ENCODE measurements at regions not wholly inside any gene's neighbourhood (a gene's known extent, or its start where the extent isn't known, plus 50 kb on each side); places are given as distances from the start of the nearest gene placed in this dataset.
"Not testable (repeated sequence)": the region's sequence is repeated elsewhere in the genome, so short reads cannot be mapped to it uniquely, and the experiment has no call there.

DNA sequence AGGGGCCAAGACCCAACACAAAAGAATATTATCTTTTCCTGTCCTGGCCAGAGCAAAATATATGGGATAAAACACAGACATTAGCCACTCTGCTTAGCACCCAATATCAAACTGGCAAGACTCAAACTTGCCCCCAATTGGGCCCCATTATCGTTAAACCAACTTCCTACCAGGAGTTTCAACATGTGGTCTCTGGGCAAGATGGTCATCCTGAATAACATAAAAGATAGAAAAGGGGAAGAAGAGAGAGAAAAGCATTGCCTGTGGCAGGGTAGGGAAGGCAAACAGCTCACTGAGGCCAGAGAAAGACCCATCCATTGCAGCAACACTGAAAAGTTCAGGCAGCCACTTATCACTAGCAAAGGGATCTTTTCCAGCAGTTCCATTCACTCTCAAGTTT is 502.1 kb downstream of the KIF2B start:
- no peaks in the 10 kb centered on the region for H3K36me3 Mint-ChIP-seq

DNA sequence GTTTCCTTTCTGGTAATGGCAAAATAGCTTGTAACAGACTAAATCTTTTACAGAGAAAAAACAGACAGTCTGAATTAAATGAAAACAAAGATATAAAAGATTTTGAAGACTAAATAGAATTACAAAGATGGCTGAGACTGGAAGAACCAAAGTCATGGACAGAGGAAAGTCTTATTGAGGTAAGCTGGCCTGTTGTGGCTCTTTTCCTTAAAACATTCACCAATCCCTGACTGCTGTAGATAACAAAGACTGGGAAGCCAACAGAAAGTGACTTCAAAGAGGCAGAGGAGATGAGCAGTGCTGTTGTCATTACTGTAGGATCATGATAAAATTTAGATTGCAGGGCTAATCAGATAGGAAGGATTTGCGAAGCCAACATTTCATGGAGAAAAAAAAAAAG is 517.0 kb downstream of the KIF2B start:
- Mint-ChIP-seq H3K4me1 (no peaks in the 10 kb centered on the region), H3K9me3 (peaks cover 12% of the 10 kb centered on the region), H3K27me3 (no peaks in the 10 kb centered on the region), H3K4me3 (no peak overlapping the region), H3K36me3 (no peaks in the 10 kb centered on the region), H3K27ac (no peak overlapping the region)

More for the DNA sequence above, 502.1 kb downstream of the KIF2B start:
- no peak overlapping the region for H3K27ac Mint-ChIP-seq
- no peaks in the 10 kb centered on the region for H3K4me1 Mint-ChIP-seq
- no peaks in the 10 kb centered on the region for H3K27me3 Mint-ChIP-seq
- no peak overlapping the region for H3K4me3 Mint-ChIP-seq
- peaks cover 6% of the 10 kb centered on the region for H3K9me3 Mint-ChIP-seq

DNA sequence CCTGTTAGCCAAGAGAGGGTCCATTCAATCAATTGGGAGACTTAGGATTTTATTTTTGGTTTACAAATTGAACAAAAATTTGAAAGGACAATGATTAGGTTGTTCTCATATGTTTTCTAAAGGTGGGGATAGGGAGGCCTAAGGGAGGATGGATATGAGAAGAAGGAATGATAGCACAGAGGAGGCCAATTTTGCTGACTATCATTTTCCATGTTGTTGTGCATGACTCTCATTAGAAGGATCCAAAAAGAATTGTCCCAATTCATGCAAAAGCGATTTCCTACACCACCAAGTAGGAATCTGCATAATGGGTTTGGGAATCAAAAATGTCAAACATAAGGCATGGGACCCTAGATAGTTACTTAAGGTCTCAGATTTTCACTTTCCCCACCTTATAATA is 524.8 kb downstream of the KIF2B start:
- Mint-ChIP-seq H3K27ac (no peak overlapping the region), H3K4me3 (no peak overlapping the region), H3K36me3 (no peaks in the 10 kb centered on the region), H3K4me1 (no peaks in the 10 kb centered on the region), H3K9me3 (peaks cover 6% of the 10 kb centered on the region), H3K27me3 (no peaks in the 10 kb centered on the region)

DNA sequence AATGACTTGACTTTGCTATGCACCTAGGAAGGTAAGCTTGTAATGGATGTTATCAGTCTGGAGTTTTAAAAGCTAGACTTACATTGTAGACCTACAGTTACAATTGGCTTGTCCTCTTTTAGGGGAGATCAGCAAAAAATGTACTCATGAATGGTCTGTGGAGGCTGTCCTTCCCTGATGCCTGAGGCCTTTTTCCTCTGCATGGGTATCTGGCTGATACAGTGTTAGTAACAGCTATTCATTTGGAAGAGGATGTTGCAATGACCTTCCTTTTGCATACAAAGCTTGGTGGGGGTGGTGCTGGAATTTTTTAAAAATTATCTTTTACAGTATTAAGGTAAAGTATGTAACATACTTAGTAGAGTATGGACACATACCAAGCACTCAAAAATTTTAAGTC is 525.5 kb downstream of the KIF2B start:
- no peaks in the 10 kb centered on the region for H3K36me3 Mint-ChIP-seq
- no peak overlapping the region for H3K4me3 Mint-ChIP-seq
- no peak overlapping the region for H3K27ac Mint-ChIP-seq
- H3K9me3 Mint-ChIP-seq = peaks cover 6% of the 10 kb centered on the region
- no peaks in the 10 kb centered on the region for H3K4me1 Mint-ChIP-seq
- no peaks in the 10 kb centered on the region for H3K27me3 Mint-ChIP-seq

DNA sequence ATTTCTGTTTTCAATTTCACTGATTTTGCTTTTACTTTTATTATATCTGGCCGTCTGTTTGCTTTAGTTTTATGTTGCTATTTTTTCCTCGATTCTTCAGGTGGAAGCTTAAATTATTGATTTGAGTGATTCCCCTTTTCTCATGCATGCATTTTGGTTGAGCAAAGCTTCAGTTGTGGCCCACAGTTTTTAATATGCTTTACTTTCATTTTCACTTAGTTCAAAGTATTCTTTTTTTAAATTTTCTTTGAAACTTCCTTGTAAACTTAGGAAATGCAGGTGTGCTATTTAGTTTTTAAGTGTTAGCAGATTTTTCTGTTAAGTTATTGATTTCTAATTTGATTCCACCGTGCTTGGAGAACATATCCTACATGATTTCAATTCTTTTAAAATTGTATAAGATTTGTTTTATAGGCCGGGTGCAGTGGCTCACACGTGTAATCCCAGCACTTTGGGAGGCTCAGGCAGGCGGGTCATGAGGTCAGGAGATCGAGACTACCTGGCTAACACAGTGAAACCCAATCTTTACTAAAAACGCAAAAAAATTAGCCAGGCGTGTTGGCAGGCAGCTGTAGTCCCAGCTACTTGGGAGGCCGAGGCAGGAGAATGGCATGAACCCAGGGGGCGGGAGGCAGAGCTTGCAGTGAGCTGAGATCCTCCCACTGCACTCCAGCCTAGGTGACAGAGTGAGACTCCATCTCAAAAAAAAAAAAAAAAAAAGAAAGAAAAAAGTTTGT is 531.2 kb downstream of the KIF2B start:
- no peaks in the 10 kb centered on the region for H3K36me3 Mint-ChIP-seq
- no peaks in the 10 kb centered on the region for H3K4me1 Mint-ChIP-seq
- no peaks in the 10 kb centered on the region for H3K27me3 Mint-ChIP-seq
- H3K9me3 Mint-ChIP-seq = peaks cover 20% of the 10 kb centered on the region
- no peak overlapping the region for H3K27ac Mint-ChIP-seq
- H3K4me3 Mint-ChIP-seq = no peak overlapping the region

DNA sequence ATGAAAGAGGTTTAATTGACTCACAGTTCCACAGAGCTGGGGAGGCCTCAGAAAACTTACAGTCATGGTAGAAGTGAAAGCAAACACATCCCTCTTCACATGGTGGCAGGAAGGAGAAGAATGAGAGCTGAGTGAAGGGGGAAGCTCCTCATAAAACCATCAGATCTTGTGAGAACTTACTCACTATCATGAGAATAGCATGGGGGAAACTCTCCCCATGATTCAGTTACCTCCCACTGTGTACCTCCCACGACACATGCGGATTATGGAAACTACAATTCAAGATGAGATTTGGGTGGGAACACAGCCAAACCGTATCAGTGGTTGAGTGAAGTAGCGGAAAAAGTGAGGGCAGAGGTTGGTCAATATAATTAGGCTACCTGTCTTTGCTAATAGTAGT is 538.3 kb downstream of the KIF2B start:
- H3K4me3 Mint-ChIP-seq, H3K36me3 Mint-ChIP-seq, H3K27ac Mint-ChIP-seq, H3K4me1 Mint-ChIP-seq, H3K27me3 Mint-ChIP-seq: not testable (repeated sequence)
- peaks cover 23% of the 10 kb centered on the region for H3K9me3 Mint-ChIP-seq

DNA sequence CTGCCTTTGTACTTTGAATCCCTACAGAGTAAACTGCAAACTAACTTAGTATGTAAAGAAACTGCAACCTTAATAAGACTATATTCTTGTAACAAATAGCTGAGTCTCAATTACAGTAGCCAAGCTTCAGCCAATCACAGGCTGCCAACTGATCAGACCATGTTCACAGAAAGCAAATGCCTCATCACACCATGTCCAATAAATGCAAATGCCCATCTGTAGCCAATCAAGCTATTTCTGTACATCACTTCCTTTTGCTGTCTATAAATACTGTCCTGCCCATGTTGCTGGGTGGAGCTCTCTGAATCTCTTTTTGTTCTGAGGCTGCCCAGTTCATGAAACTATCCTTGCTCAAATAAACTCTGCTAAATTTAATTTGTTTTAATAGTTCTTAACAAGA is 531.7 kb upstream of the TOM1L1 start:
- H3K27ac Mint-ChIP-seq = no peak overlapping the region
- H3K9me3 Mint-ChIP-seq = no peaks in the 10 kb centered on the region
- no peak overlapping the region for H3K4me3 Mint-ChIP-seq
- no peaks in the 10 kb centered on the region for H3K4me1 Mint-ChIP-seq
- no peaks in the 10 kb centered on the region for H3K36me3 Mint-ChIP-seq
- H3K27me3 Mint-ChIP-seq = no peaks in the 10 kb centered on the region

DNA sequence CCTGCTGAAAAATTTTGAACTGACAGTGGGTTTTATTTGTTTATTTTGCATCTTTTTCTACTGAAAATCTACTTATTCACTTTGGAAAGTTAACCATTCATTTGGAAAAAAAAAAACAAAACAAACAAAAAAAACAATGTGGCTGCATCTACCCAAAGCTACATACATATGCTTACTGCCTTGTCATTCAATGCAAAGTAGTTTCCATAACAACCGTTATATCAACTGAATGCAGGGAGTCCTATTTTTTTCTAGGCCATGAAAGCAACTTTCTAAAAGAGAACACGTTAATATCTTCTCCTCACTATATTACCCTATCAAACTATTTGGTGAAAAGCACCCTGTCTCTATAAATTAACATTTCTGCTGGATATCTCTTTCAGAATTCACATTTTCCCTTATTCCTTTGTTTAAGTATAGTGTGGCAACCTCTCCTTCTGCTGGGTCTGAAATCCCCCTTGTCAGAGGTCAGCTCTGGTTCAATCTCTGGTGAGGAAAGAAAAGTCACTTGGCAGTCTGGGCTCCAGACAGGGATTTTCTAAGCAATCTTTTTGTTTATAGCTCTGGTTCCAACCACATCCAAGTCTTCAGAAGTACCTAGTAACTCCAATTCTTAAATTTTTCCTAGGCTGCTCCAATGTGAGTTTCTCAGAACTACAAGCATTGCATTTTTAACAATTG is 528.4 kb upstream of the TOM1L1 start:
- Mint-ChIP-seq H3K9me3 (no peaks in the 10 kb centered on the region), H3K36me3 (no peaks in the 10 kb centered on the region), H3K4me3 (no peak overlapping the region), H3K27ac (no peak overlapping the region), H3K27me3 (no peaks in the 10 kb centered on the region), H3K4me1 (no peaks in the 10 kb centered on the region)

DNA sequence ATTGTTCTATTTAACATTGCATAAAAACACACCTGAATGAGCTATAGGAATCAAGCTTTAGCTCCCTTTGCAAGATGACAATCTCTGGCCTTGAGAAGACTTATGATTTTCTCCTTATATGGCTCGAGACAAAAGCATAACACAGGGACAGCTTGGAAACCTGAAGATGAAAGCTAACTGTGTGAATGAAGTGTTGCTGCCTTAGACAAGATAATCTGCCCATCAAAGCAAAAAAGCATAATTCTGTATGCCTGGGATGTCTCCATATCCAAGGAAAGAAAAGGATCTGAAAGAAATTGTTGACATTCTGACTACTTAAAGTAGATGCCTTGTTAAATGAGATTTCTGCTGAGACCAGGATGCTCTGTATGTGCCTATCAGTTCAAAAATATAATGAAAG is 526.7 kb upstream of the TOM1L1 start:
- no peaks in the 10 kb centered on the region for H3K36me3 Mint-ChIP-seq
- no peaks in the 10 kb centered on the region for H3K4me1 Mint-ChIP-seq
- no peak overlapping the region for H3K27ac Mint-ChIP-seq
- no peak overlapping the region for H3K4me3 Mint-ChIP-seq
- no peaks in the 10 kb centered on the region for H3K9me3 Mint-ChIP-seq
- no peaks in the 10 kb centered on the region for H3K27me3 Mint-ChIP-seq

DNA sequence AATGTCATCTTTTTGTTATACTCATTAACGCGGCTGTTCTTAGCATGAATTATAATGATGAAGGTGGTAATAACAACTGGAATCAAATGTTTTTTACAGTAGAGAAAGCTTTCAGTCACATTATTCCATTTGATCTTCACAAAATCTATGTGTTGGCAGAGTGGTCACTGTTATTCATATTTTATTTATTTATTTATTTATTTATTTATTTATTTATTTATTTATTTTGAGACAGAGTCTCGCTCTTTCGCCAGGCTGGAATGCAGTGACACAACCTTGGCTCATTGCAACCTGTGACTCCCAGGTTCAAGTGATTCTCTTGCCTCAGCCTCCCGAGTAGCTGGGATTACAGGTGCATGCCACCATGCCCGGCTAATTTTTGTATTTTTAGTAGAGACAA is 524.2 kb upstream of the TOM1L1 start:
- not testable (repeated sequence) for H3K27me3 Mint-ChIP-seq, H3K36me3 Mint-ChIP-seq, H3K9me3 Mint-ChIP-seq, H3K27ac Mint-ChIP-seq, H3K4me1 Mint-ChIP-seq, H3K4me3 Mint-ChIP-seq

DNA sequence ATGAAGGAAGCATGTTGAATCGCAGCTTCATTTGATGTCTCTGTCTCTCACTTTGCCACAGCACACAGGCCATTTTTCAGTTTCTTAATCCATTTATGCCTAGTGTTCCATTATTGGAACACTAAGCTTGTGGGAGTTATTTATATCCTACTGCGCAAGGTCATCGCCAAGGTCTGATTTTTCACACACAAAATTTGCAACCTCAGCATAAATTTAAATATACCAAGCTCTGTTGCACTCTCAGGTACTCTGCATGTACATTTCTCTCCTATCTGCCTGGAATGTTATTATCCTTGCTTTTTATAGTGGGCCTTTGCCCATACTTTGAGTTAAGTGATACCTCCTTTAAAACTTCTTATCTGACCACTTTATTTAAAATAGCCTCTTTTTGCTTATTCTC is 519.2 kb upstream of the TOM1L1 start:
- Mint-ChIP-seq H3K27me3 (no peaks in the 10 kb centered on the region), H3K36me3 (no peaks in the 10 kb centered on the region), H3K4me1 (no peaks in the 10 kb centered on the region), H3K27ac (no peak overlapping the region), H3K9me3 (peaks cover 7% of the 10 kb centered on the region), H3K4me3 (no peak overlapping the region)

DNA sequence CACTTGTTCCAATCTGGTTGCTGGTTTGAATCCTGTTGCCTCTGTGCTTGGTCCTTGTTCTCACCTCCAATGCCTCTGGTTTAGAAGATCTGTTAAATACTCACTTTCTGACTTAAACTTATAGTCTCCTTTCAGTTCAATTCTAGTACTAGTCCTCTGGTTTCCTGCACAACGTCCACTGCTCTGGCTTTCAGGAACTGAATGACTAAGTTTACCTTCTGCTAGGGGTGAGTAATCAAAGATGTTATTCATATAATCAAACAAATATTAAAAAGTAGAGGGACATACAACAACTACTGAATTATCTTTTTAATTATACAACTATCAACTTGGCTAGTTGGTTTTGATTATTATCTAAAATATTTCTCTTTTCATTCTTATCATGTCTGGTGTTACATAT is 496.4 kb upstream of the TOM1L1 start:
- no peaks in the 10 kb centered on the region for H3K4me1 Mint-ChIP-seq
- H3K27ac Mint-ChIP-seq = no peak overlapping the region
- no peaks in the 10 kb centered on the region for H3K9me3 Mint-ChIP-seq

DNA sequence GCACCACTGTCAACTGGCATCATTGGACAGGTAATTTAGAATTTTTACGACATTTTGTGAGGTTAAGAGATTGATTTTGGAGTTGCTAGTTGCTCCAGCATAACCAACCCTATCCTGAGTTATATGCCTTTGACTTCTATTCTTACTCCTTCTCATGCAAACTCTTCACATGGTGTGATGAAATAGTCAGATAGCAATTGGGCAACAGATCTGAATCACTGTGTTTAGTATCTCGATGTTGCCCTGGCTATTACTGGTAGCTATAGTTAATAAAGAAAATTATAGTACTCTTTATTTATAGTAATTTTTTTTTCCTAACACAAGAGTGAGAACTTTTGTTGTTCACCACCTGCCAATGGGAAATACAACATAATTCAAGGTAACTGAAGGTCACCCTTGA is 494.8 kb upstream of the TOM1L1 start:
- H3K4me3 Mint-ChIP-seq = no peak overlapping the region
- no peaks in the 10 kb centered on the region for H3K36me3 Mint-ChIP-seq
- H3K27me3 Mint-ChIP-seq = no peaks in the 10 kb centered on the region
- no peaks in the 10 kb centered on the region for H3K9me3 Mint-ChIP-seq
- no peak overlapping the region for H3K27ac Mint-ChIP-seq
- no peaks in the 10 kb centered on the region for H3K4me1 Mint-ChIP-seq

More for the DNA sequence above, 496.4 kb upstream of the TOM1L1 start:
- Mint-ChIP-seq H3K4me3 (no peak overlapping the region), H3K36me3 (no peaks in the 10 kb centered on the region), H3K27me3 (no peaks in the 10 kb centered on the region)

DNA sequence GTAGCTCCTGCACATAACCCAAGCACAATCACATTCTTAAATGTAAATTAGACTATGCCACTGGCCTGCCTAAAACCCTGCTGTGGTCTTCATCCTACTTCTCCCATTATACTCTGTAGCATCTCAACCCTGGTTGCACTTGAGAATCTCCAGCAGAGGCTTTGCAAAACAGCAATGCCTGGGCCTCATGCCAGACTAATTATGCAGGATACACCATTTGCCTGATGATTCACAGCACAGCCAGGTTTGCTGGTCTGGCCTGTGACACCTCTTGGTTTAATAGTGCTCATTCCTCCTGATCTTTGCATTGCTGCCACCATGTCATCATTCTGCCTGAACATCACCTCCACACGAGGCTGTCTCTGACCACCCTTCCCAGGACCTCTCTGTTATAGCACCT is 491.9 kb upstream of the TOM1L1 start:
- no peak overlapping the region for H3K27ac Mint-ChIP-seq
- no peaks in the 10 kb centered on the region for H3K36me3 Mint-ChIP-seq
- H3K9me3 Mint-ChIP-seq = no peaks in the 10 kb centered on the region
- H3K4me3 Mint-ChIP-seq = no peak overlapping the region
- no peaks in the 10 kb centered on the region for H3K27me3 Mint-ChIP-seq
- H3K4me1 Mint-ChIP-seq = no peaks in the 10 kb centered on the region

DNA sequence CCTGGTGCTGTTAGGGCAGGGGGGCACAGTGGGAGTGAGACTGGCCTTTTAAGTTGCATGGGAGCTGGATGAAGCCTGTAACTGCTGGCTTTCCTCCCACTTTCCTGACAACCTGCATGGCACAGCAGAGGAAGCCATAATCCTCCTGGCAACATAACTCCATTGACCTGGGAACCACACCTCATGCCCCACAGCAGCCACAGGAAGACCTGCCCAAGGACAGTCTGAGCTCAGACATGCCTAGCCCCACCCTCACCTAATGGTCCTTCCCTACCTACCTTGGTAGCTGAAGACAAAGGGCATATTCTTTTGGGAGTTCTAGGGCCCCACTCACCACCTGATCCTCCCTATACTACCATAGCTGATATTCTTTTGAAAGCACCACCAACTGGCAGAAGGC is 482.2 kb upstream of the TOM1L1 start:
- no peak overlapping the region for H3K4me3 Mint-ChIP-seq
- no peaks in the 10 kb centered on the region for H3K36me3 Mint-ChIP-seq
- H3K27me3 Mint-ChIP-seq = no peaks in the 10 kb centered on the region
- no peaks in the 10 kb centered on the region for H3K4me1 Mint-ChIP-seq
- peaks cover 12% of the 10 kb centered on the region for H3K9me3 Mint-ChIP-seq
- no peak overlapping the region for H3K27ac Mint-ChIP-seq

DNA sequence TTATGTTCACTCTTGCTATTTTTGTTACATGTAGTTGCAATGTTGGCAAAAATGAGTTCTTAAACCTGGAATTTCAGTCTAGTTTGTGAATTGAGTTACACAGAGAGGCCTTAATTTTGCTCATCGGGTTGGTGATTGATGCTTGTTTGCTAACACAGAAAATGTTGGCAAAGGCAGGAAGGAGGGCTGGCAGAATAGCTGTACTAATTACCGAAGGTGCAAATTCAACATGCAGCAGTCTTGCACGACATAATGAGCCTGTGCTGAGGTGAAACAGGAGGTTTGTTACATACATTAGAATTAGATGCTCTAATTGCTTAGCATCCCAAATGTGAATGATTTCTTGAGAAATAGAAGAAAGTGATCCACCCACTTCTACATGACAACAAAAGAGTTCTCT is 475.0 kb upstream of the TOM1L1 start:
- peaks cover 10% of the 10 kb centered on the region for H3K9me3 Mint-ChIP-seq
- no peaks in the 10 kb centered on the region for H3K4me1 Mint-ChIP-seq
- H3K4me3 Mint-ChIP-seq = no peak overlapping the region
- H3K36me3 Mint-ChIP-seq = no peaks in the 10 kb centered on the region
- no peaks in the 10 kb centered on the region for H3K27me3 Mint-ChIP-seq
- no peak overlapping the region for H3K27ac Mint-ChIP-seq

Data from activated naive CD4-positive, alpha-beta T cell treated with anti-CD3 and anti-CD28 coated beads, Interleukin-2, amount 50 U/mL, for 24 hours (primary cell).